Activated CD4-positive, alpha-beta memory T cell treated with anti-CD3 and anti-CD28 coated beads, Interleukin-2, amount 10 ng/mL, durations not matched to agents 7 days and 5 days (primary cell): ENCODE measurements at regions not wholly inside any gene's neighbourhood (a gene's known extent, or its start where the extent isn't known, plus 50 kb on each side); places are given as distances from the start of the nearest gene placed in this dataset.
"Not testable (repeated sequence)": the region's sequence is repeated elsewhere in the genome, so short reads cannot be mapped to it uniquely, and the experiment has no call there.

Experiments
- CTCF ChIA-PET: fragments of 350-600 bp; sonication (Branson Sonifier 250); formaldehyde crosslinking; loops from one replicate; lab custom pipeline; 2021; ENCODE audit warnings: antibody characterized with exemption, inconsistent platforms; lab: Charles Lee
- POLR2A ChIA-PET: fragments of 350-600 bp; sonication (Branson Sonifier 250); formaldehyde crosslinking; loops from one replicate; lab custom pipeline; 2021; ENCODE audit warnings: antibody characterized with exemption; lab: Charles Lee
- DNase-seq: peaks from one replicate; pipeline ENCODE4 v3.0.0-alpha.2; 2020
- H3K27ac Mint-ChIP-seq: one replicate; pipeline ENCODE4 v1.8.0; 2021; ENCODE audit warnings: mild to moderate bottlenecking, mixed read lengths
- H3K27me3 Mint-ChIP-seq: one replicate; pipeline ENCODE4 v1.8.0; 2021; ENCODE audit warnings: mixed read lengths
- H3K36me3 Mint-ChIP-seq: one replicate; pipeline ENCODE4 v1.8.0; 2021; ENCODE audit warnings: low read depth, mixed read lengths
- H3K4me1 Mint-ChIP-seq: one replicate; pipeline ENCODE4 v1.8.0; 2021; ENCODE audit warnings: mixed read lengths
- H3K4me3 Mint-ChIP-seq: one replicate; pipeline ENCODE4 v1.8.0; 2021; ENCODE audit warnings: mild to moderate bottlenecking, mixed read lengths
- H3K9me3 Mint-ChIP-seq: one replicate; pipeline ENCODE4 v1.8.0; 2021; ENCODE audit warnings: mixed read lengths

DNA sequence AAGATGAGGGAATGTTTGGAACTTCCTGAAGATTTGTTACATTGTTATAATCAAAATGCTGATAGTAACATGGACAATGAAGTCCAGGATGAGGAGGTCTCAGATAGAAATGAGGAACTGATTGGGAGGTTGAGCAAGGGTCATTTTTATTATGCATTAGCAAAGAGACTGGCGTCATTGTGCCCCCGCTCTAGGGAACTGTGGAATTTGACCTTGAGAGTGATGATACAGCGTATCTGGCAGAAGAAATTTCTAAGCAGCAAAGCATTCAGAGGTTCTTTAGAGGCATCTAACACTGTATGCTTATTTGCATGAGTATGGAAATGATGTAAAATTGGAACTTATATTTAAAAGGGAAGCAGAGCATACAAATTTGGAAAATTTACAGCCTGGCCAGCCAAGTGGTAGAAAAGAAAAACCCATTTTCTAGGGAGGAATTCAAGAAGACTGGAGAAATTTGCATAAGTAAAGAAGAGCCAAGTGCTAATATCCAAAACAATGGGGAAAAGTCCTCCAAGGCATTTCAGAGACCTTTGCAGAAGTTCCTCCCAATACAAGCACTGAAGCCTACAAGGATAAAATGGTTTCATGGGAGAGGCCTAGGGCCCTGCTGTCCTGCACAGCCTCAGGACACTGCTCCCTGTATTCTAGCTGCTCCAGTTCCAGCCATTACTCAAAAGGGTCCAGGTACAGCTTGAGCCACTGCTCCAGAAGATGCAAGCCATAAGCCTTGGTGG, 483.0 kb upstream of the NDST4 start:
- POLR2A ChIA-PET = no interaction called here
- H3K36me3 Mint-ChIP-seq = no peaks in the 10 kb centered on the region
- no peak overlapping the region for H3K27ac Mint-ChIP-seq
- H3K9me3 Mint-ChIP-seq = no peaks in the 10 kb centered on the region
- H3K4me3 Mint-ChIP-seq = no peak overlapping the region
- H3K27me3 Mint-ChIP-seq = no peaks in the 10 kb centered on the region
- H3K4me1 Mint-ChIP-seq = no peaks in the 10 kb centered on the region
- CTCF ChIA-PET = no interaction called here
- no peak for DNase-seq

GRCh38 chr4:115580901-115581300, 467.5 kb upstream of the NDST4 start:
- DNase-seq = no peak
- H3K27ac Mint-ChIP-seq = no peak overlapping the region
- H3K9me3 Mint-ChIP-seq = no peaks in the 10 kb centered on the region
- H3K4me1 Mint-ChIP-seq = no peaks in the 10 kb centered on the region
- no peaks in the 10 kb centered on the region for H3K27me3 Mint-ChIP-seq
- no peaks in the 10 kb centered on the region for H3K36me3 Mint-ChIP-seq
- ChIA-PET CTCF (no interaction called here), POLR2A (no interaction called here)
- no peak overlapping the region for H3K4me3 Mint-ChIP-seq

DNA sequence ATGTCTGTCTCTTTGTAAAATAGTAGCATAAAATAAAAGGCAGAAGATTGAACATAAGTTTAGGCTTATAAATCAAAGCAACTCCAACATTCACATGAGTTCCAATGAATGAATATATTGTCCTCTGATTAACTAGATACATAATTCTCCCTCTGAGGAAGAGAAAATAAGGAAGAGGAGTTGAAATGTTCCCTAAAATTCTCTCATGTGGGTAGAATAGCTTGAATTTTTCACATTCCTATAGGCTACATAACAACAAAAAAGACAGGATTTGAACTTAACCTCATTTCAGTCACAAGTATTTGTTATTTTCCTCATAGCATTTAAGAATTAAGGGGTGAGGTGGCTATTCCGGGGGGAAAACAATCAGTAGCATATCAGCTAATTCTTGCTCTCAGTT, 462.4 kb upstream of the NDST4 start:
- no peaks in the 10 kb centered on the region for H3K36me3 Mint-ChIP-seq
- no peak overlapping the region for H3K27ac Mint-ChIP-seq
- CTCF ChIA-PET = no interaction called here
- no peak for DNase-seq
- no peak overlapping the region for H3K4me3 Mint-ChIP-seq
- POLR2A ChIA-PET = no interaction called here
- no peaks in the 10 kb centered on the region for H3K27me3 Mint-ChIP-seq
- H3K9me3 Mint-ChIP-seq = peaks cover 3% of the 10 kb centered on the region
- H3K4me1 Mint-ChIP-seq = no peaks in the 10 kb centered on the region

GRCh38 chr4:115562506-115562905, 449.1 kb upstream of the NDST4 start:
- H3K4me1 Mint-ChIP-seq = no peaks in the 10 kb centered on the region
- no peak overlapping the region for H3K27ac Mint-ChIP-seq
- no peaks in the 10 kb centered on the region for H3K27me3 Mint-ChIP-seq
- H3K9me3 Mint-ChIP-seq = peaks cover 4% of the 10 kb centered on the region
- CTCF ChIA-PET = no interaction called here
- no peak for DNase-seq
- POLR2A ChIA-PET = no interaction called here
- H3K4me3 Mint-ChIP-seq = no peak overlapping the region
- no peaks in the 10 kb centered on the region for H3K36me3 Mint-ChIP-seq

DNA sequence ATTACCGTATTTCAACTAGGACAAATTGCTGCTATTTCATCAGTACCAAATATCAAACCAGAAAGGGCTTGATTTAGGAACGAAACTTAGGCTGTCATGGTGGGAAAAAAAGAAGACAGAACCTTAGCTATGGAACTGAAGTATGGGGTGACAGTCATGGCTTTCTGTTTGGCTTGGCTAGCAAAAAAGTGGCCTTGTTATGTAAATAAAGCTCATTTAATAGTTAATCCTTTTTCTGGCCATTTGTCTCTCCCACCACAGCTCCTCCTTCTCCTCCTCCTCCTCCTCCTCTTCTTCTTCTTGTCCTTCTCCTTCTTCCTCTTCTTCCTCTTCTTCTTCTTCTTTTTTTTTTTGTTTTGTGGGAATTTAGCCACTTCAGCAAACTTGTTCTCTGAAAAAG, 434.7 kb upstream of the NDST4 start:
- POLR2A ChIA-PET = no interaction called here
- H3K36me3 Mint-ChIP-seq = no peaks in the 10 kb centered on the region
- H3K4me1 Mint-ChIP-seq = no peaks in the 10 kb centered on the region
- no peak overlapping the region for H3K27ac Mint-ChIP-seq
- H3K27me3 Mint-ChIP-seq = no peaks in the 10 kb centered on the region
- CTCF ChIA-PET = no interaction called here
- no peak for DNase-seq
- no peaks in the 10 kb centered on the region for H3K9me3 Mint-ChIP-seq
- no peak overlapping the region for H3K4me3 Mint-ChIP-seq

GRCh38 chr4:115537387-115537786, 424.0 kb upstream of the NDST4 start:
- Mint-ChIP-seq H3K9me3 (no peaks in the 10 kb centered on the region), H3K27me3 (no peaks in the 10 kb centered on the region), H3K27ac (no peak overlapping the region), H3K4me3 (no peak overlapping the region), H3K4me1 (no peaks in the 10 kb centered on the region), H3K36me3 (no peaks in the 10 kb centered on the region)
- POLR2A ChIA-PET = no interaction called here
- CTCF ChIA-PET = no interaction called here
- DNase-seq = no peak

- Mint-ChIP-seq H3K36me3 (no peaks in the 10 kb centered on the region), H3K27ac (no peak overlapping the region), H3K27me3 (no peaks in the 10 kb centered on the region), H3K9me3 (no peaks in the 10 kb centered on the region), H3K4me1 (no peaks in the 10 kb centered on the region), H3K4me3 (no peak overlapping the region)
- POLR2A ChIA-PET = no interaction called here
- CTCF ChIA-PET = no interaction called here
- DNase-seq = no peak
These were observed 415.7 kb upstream of the NDST4 start for GRCh38 chr4:115529126-115529525.

- H3K4me3 Mint-ChIP-seq, POLR2A ChIA-PET: not testable (repeated sequence)
These were observed 406.1 kb upstream of the NDST4 start for GRCh38 chr4:115519476-115519875.

GRCh38 chr4:115515772-115516171, 402.4 kb upstream of the NDST4 start:
- Mint-ChIP-seq H3K9me3 (peaks cover 3% of the 10 kb centered on the region), H3K4me1 (no peaks in the 10 kb centered on the region), H3K4me3 (no peak overlapping the region), H3K27ac (no peak overlapping the region), H3K36me3 (no peaks in the 10 kb centered on the region), H3K27me3 (no peaks in the 10 kb centered on the region)
- DNase-seq = no peak
- ChIA-PET POLR2A (no interaction called here), CTCF (no interaction called here)

More at GRCh38 chr4:115519476-115519875, 406.1 kb upstream of the NDST4 start:
- H3K4me1 Mint-ChIP-seq, H3K27me3 Mint-ChIP-seq, DNase-seq, H3K27ac Mint-ChIP-seq, H3K36me3 Mint-ChIP-seq, CTCF ChIA-PET: not testable (repeated sequence)
- H3K9me3 Mint-ChIP-seq = peaks cover 15% of the 10 kb centered on the region

DNA sequence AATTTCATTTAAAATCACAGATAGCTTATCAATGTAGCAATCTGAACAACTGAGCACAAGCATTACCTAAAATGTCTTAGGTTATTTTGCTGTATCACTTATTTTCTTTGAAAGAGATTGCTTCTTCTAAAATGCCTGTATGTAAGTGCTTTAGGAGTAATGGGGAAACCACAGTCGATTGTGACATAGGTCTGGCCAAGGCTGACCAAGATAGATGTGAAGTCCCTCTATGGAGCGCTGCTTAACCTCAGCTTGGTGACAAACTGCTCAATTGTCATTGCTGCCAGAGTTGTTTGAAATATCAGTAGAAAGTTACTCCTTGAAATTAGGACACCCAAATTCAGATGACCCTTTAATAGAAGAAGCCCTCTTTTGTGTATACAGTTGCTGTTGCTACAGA, 401.9 kb upstream of the NDST4 start:
- CTCF ChIA-PET = no interaction called here
- Mint-ChIP-seq H3K27me3 (no peaks in the 10 kb centered on the region), H3K4me1 (no peaks in the 10 kb centered on the region), H3K36me3 (no peaks in the 10 kb centered on the region), H3K27ac (no peak overlapping the region), H3K4me3 (no peak overlapping the region), H3K9me3 (peaks cover 3% of the 10 kb centered on the region)
- no peak for DNase-seq
- POLR2A ChIA-PET = no interaction called here

DNA sequence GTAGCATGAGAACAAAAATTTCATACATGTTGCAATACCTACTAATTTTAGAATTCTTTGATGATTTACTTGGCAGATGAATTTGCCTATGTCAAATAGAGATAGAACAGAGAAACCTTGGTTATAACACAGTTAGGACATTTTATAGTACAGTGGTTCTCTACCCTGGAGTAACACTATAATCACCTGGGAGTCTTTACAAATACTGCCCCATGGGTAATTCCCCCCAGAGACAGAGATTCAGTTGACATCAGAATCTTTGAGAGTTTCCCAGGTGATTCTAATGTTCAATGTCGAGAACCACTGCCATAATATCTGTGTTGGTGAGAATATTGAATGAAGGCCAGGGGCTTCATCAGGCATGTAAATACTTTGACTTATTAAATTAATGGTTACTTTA, 401.3 kb upstream of the NDST4 start:
- ChIA-PET CTCF (no interaction called here), POLR2A (no interaction called here)
- Mint-ChIP-seq H3K4me1 (no peaks in the 10 kb centered on the region), H3K4me3 (no peak overlapping the region), H3K9me3 (peaks cover 3% of the 10 kb centered on the region), H3K27ac (no peak overlapping the region), H3K36me3 (no peaks in the 10 kb centered on the region), H3K27me3 (no peaks in the 10 kb centered on the region)
- DNase-seq = no peak

DNA sequence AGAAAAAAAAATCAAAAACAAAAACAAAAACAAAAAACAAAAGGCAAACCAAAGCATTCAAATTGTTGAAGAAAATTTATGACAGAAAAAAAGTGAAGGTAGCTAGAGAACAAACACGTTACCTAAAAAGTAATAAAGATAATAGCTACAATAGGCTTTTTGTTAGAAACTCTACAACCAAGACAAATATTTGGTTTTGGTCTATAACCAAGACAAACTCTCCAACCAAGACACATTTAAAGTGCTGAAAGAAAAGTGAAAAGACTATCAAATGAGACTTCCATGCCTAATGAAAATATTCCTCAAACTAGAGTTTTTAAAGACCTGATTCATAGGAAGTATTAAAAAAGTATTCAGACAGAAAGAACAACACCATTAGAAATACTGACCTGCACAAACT, 391.9 kb upstream of the NDST4 start:
- no peak for DNase-seq
- no peaks in the 10 kb centered on the region for H3K9me3 Mint-ChIP-seq
- no peak overlapping the region for H3K4me3 Mint-ChIP-seq
- ChIA-PET CTCF (no interaction called here), POLR2A (no interaction called here)
- H3K4me1 Mint-ChIP-seq = no peaks in the 10 kb centered on the region
- H3K36me3 Mint-ChIP-seq = no peaks in the 10 kb centered on the region
- no peak overlapping the region for H3K27ac Mint-ChIP-seq
- H3K27me3 Mint-ChIP-seq = no peaks in the 10 kb centered on the region

DNA sequence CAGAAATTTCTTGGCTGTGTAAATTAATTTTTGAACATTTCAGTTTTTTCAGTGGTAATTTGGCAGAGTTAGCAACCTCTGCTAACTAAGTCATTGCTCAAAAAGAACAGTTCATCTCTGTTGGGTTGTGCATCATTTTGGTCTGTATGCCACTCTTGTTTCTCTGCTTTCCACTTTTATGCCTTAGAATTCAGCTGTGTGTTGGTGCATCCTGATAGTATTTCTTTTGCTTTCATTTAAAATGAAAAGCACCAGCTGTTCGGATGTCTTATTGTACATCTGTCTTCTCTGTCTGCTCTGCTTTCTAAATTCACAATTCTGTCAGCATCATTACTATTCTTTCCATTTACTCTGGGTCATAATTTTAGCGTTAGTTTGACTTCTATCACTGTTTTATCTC, 388.2 kb upstream of the NDST4 start:
- CTCF ChIA-PET = no interaction called here
- no peak for DNase-seq
- POLR2A ChIA-PET = no interaction called here
- no peaks in the 10 kb centered on the region for H3K4me1 Mint-ChIP-seq
- no peaks in the 10 kb centered on the region for H3K27me3 Mint-ChIP-seq
- H3K27ac Mint-ChIP-seq = no peak overlapping the region
- no peaks in the 10 kb centered on the region for H3K9me3 Mint-ChIP-seq
- no peaks in the 10 kb centered on the region for H3K36me3 Mint-ChIP-seq
- H3K4me3 Mint-ChIP-seq = no peak overlapping the region

DNA sequence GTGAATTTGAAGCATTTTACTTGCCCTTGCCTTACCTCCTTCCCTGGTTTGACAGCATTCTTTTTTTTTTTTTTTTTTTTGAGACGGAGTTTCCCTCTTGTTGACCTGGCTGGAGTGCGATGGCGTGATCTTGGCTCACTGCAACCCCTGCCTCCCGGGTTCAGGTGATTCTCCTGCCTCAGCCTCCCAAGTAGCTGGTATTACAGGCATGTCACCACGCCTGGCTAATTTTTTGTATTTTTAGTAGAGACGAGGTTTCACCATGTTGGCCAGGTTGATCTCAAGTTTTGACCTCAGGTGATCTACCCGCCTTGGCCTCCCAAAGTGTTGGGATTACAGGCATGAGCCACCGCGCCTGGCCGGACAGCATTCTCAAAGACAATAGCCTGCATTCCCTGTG, 380.4 kb upstream of the NDST4 start:
- CTCF ChIA-PET, H3K4me3 Mint-ChIP-seq, H3K4me1 Mint-ChIP-seq, H3K27ac Mint-ChIP-seq, H3K36me3 Mint-ChIP-seq, H3K27me3 Mint-ChIP-seq, H3K9me3 Mint-ChIP-seq, DNase-seq, POLR2A ChIA-PET: not testable (repeated sequence)
